ENCODE measurements at regions not wholly inside any gene's neighbourhood (a gene's known extent, or its start where the extent isn't known, plus 50 kb on each side); places are given as distances from the start of the nearest gene placed in this dataset.
A peak's percentile ranks its signal among the peaks of the same experiment; 100 is the strongest.

- H3K36me3 ChIP-seq = no peaks in the 10 kb centered on the region
- no peak overlapping the region for H3K27ac ChIP-seq
- no peak overlapping the region for H3K4me3 ChIP-seq
- DNase-seq (ENCODE audit: low spot score in 2 of 2) = no peak
- H3K27me3 ChIP-seq = no peaks in the 10 kb centered on the region
- WGBS = 70% methylated on average over 2 of the region's 2 CpGs
- no peaks in the 10 kb centered on the region for H3K9me3 ChIP-seq
- TF ChIP-seq POLR2A (IDR thresholded peaks at IDR 0.05) (no peak), POLR2AphosphoS5 (IDR thresholded peaks at IDR 0.05) (no peak), EP300 (IDR thresholded peaks at IDR 0.05) (no peak)
- TF ChIP-seq, protein P1, sequence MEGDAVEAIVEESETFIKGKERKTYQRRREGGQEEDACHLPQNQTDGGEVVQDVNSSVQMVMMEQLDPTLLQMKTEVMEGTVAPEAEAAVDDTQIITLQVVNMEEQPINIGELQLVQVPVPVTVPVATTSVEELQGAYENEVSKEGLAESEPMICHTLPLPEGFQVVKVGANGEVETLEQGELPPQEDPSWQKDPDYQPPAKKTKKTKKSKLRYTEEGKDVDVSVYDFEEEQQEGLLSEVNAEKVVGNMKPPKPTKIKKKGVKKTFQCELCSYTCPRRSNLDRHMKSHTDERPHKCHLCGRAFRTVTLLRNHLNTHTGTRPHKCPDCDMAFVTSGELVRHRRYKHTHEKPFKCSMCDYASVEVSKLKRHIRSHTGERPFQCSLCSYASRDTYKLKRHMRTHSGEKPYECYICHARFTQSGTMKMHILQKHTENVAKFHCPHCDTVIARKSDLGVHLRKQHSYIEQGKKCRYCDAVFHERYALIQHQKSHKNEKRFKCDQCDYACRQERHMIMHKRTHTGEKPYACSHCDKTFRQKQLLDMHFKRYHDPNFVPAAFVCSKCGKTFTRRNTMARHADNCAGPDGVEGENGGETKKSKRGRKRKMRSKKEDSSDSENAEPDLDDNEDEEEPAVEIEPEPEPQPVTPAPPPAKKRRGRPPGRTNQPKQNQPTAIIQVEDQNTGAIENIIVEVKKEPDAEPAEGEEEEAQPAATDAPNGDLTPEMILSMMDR (IDR thresholded peaks at IDR 0.05) = no peak
- no peaks in the 10 kb centered on the region for H3K4me1 ChIP-seq
Measured at GRCh38 chr17:71467719-71468118, 653.1 kb upstream of the SOX9 start.

DNA sequence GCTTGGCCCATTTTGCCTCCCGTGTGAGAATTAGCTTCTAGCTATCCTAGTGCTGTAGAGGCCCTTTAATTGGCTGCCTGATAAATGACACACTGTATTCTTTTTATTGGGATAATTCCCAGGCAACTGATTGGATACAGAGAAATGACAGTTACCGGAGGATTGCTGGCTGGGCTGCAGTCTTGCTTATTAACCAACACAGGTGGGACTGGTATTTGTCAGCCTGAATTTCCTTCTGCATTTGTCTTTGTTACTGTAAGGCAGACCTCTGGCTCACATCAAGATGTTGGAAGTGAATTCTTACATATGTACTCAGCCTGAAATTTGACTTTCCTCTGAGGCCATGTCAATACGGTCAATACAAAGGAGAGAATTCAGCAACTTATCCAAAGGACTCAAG lies 650.8 kb upstream of the SOX9 start:
- H3K36me3 ChIP-seq = no peaks in the 10 kb centered on the region
- no peaks in the 10 kb centered on the region for H3K4me1 ChIP-seq
- TF ChIP-seq, protein P1 (IDR thresholded peaks at IDR 0.05) = no peak
- TF ChIP-seq EP300 (IDR thresholded peaks at IDR 0.05) = no peak
- TF ChIP-seq POLR2A (IDR thresholded peaks at IDR 0.05) = no peak
- no peak for TF ChIP-seq POLR2AphosphoS5 (IDR thresholded peaks at IDR 0.05)
- H3K27me3 ChIP-seq = no peaks in the 10 kb centered on the region
- WGBS = 88% methylated on average over 3 of the region's 3 CpGs
- H3K4me3 ChIP-seq = no peak overlapping the region
- no peak overlapping the region for H3K27ac ChIP-seq
- no peaks in the 10 kb centered on the region for H3K9me3 ChIP-seq
- DNase-seq (ENCODE audit: low spot score in 2 of 2) = no peak

- Histone ChIP-seq H3K4me1 (no peaks in the 10 kb centered on the region), H3K36me3 (no peaks in the 10 kb centered on the region), H3K27me3 (no peaks in the 10 kb centered on the region), H3K4me3 (no peak overlapping the region), H3K27ac (no peak overlapping the region), H3K9me3 (no peaks in the 10 kb centered on the region)
- WGBS = 29% methylated on average over 7 of the region's 7 CpGs
- DNase-seq (ENCODE audit: low spot score in 2 of 2) = no peak
- TF ChIP-seq, protein P1 (IDR thresholded peaks at IDR 0.05) = peak; percentile 11 to 49
- TF ChIP-seq POLR2A (IDR thresholded peaks at IDR 0.05) = no peak
Measured at GRCh38 chr17:71472809-71473789, 647.7 kb upstream of the SOX9 start.

DNA sequence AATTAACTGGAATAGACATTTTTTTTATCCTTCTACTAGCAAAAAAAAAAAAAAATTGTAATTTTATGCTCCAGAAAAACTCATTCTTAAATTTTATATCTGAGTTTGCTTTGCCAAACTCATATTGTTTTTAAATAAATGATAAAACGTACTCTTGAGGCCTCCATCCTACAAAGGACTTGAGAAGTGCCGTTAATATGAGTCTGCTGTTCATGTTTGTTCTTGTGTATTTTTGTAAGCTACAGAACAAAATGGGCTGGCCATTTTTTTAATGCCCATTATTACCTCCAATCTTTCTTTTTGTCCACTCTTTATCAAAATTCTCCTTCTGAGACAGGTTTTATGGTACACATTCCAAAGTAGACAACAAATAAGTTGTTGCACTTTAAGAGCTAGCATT lies 643.5 kb upstream of the SOX9 start:
- DNase-seq (ENCODE audit: low spot score in 2 of 2) = no peak
- Histone ChIP-seq H3K4me3 (no peak overlapping the region), H3K9me3 (no peaks in the 10 kb centered on the region), H3K36me3 (no peaks in the 10 kb centered on the region), H3K27ac (no peak overlapping the region), H3K4me1 (no peaks in the 10 kb centered on the region), H3K27me3 (no peaks in the 10 kb centered on the region)
- WGBS = 87% methylated on average over 2 of the region's 2 CpGs
- TF ChIP-seq EP300 (IDR thresholded peaks at IDR 0.05) = no peak

- no peaks in the 10 kb centered on the region for H3K27me3 ChIP-seq
- DNase-seq (ENCODE audit: low spot score in 2 of 2) = no peak
- H3K9me3 ChIP-seq = no peaks in the 10 kb centered on the region
- H3K36me3 ChIP-seq = no peaks in the 10 kb centered on the region
- 66% methylated on average over 3 of the region's 3 CpGs for WGBS
- H3K27ac ChIP-seq = peak overlapping the region; percentile 17
- TF ChIP-seq EP300 (IDR thresholded peaks at IDR 0.05) (no peak), POLR2A (IDR thresholded peaks at IDR 0.05) (no peak), POLR2AphosphoS5 (IDR thresholded peaks at IDR 0.05) (no peak)
- TF ChIP-seq, protein P1 (IDR thresholded peaks at IDR 0.05) = no peak
- H3K4me1 ChIP-seq = no peaks in the 10 kb centered on the region
- H3K4me3 ChIP-seq = no peak overlapping the region
Measured at GRCh38 chr17:71480099-71480498, 640.7 kb upstream of the SOX9 start.
